Suprapubic skin (tissue), 4 donors: ENCODE measurements at regions not wholly inside any gene's neighbourhood (a gene's known extent, or its start where the extent isn't known, plus 50 kb on each side); places are given as distances from the start of the nearest gene placed in this dataset.

Experiments used
- DNase-seq, 2 donors: peaks; one replicate each; pipeline ENCODE4 v3.0.0-alpha.2; 2019; ENCODE audit warnings: low spot score in 2 of 2
- H3K27ac ChIP-seq: fragments of 200-600 bp; sonication (generic); one replicate; pipeline ENCODE4 v1.5.1; 2019
- H3K27me3 ChIP-seq: fragments of 200-600 bp; sonication (generic); one replicate; pipeline ENCODE4 v1.5.1; 2019
- H3K36me3 ChIP-seq: fragments of 200-600 bp; sonication (generic); one replicate; pipeline ENCODE4 v1.5.1; 2019
- H3K4me1 ChIP-seq: fragments of 200-600 bp; sonication (generic); one replicate; pipeline ENCODE4 v1.5.1; 2019
- H3K4me3 ChIP-seq: fragments of 200-600 bp; sonication (generic); one replicate; pipeline ENCODE4 v1.5.1; 2019; ENCODE audit warnings: mild to moderate bottlenecking
- H3K9me3 ChIP-seq: fragments of 200-600 bp; sonication (generic); one replicate; pipeline ENCODE4 v1.5.1; 2019
- CTCF ChIP-seq, 2 donors: fragments of 200-600 bp in 1 of 2; fragments of 450-650 bp in 1 of 2; sonication (generic) in 1 of 2; IDR thresholded peaks; one replicate each; pipeline ENCODE4 v1.5.1; 2016 to 2019; ENCODE audit warnings: antibody characterized with exemption in 2 of 2, mild to moderate bottlenecking in 1 of 2, moderate library complexity in 1 of 2
- EP300 ChIP-seq: sonication (generic); formaldehyde crosslinking; IDR thresholded peaks from one replicate; pipeline ENCODE4 v1.6.1; 2017; ENCODE audit warnings: antibody characterized with exemption
- POLR2A ChIP-seq, 2 donors: fragments of 450-650 bp; IDR thresholded peaks; one replicate each; pipeline ENCODE4 v1.6.1; 2017; ENCODE audit warnings: antibody characterized with exemption in 2 of 2, mild to moderate bottlenecking in 2 of 2, moderate library complexity in 2 of 2
- POLR2AphosphoS5 ChIP-seq, 3 donors: sonication (generic); formaldehyde crosslinking; IDR thresholded peaks; one replicate each; pipeline ENCODE4 v1.6.1; 2017; ENCODE audit warnings: antibody characterized with exemption in 3 of 3
- WGBS: methylation state at CpG from one replicate; pipeline ENCODE4 v1.1.5; 2018; 5-methylcytosine and 5-hydroxymethylcytosine counted together

DNA sequence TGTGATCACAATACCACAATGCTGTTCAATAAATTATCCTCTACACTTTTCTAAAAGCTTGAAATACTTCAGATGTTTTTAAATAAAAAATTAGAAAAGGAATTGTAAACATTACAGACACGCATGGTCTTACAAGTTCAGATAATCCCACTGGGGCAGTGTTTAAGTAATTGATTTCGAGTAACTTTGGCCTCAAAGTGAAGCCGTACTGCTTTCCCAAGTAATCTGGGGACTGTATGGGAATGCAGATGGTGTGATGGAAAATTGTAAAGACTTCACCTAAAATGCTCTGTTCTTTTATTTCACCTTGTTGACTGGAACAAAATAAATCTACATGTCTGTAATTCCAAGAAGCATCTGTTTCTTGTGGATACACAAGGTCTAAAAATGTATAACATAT is 401.7 kb upstream of the LYPLAL1 start:
- H3K9me3 ChIP-seq = no peaks in the 10 kb centered on the region
- no peak overlapping the region for H3K27ac ChIP-seq
- no peak for DNase-seq
- H3K36me3 ChIP-seq = no peaks in the 10 kb centered on the region
- no peaks in the 10 kb centered on the region for H3K27me3 ChIP-seq
- 85% methylated on average over 3 of the region's 3 CpGs for WGBS
- H3K4me3 ChIP-seq = no peak overlapping the region
- TF ChIP-seq CTCF (IDR thresholded peaks at IDR 0.05) (no peak), POLR2A (IDR thresholded peaks at IDR 0.05) (no peak), EP300 (no peak), POLR2AphosphoS5 (IDR thresholded peaks at IDR 0.05) (no peak)
- H3K4me1 ChIP-seq = peaks cover 7% of the 10 kb centered on the region

GRCh38 chr1:218772575-218772974 is 401.1 kb upstream of the LYPLAL1 start:
- Histone ChIP-seq H3K36me3 (no peaks in the 10 kb centered on the region), H3K4me3 (no peak overlapping the region), H3K9me3 (no peaks in the 10 kb centered on the region), H3K27ac (no peak overlapping the region), H3K27me3 (no peaks in the 10 kb centered on the region), H3K4me1 (peaks cover 7% of the 10 kb centered on the region)
- no peak for TF ChIP-seq POLR2A (IDR thresholded peaks at IDR 0.05)
- no peak for TF ChIP-seq EP300
- TF ChIP-seq POLR2AphosphoS5 (IDR thresholded peaks at IDR 0.05) = no peak
- TF ChIP-seq CTCF (IDR thresholded peaks at IDR 0.05) = no peak
- WGBS = 47% methylated on average over 6 of the region's 6 CpGs
- DNase-seq = no peak

- no peak overlapping the region for H3K27ac ChIP-seq
- no peak for DNase-seq
- H3K9me3 ChIP-seq = no peaks in the 10 kb centered on the region
- no peaks in the 10 kb centered on the region for H3K36me3 ChIP-seq
- H3K4me3 ChIP-seq = no peak overlapping the region
- 88% methylated on average over 4 of the region's 4 CpGs for WGBS
- H3K4me1 ChIP-seq = peaks cover 7% of the 10 kb centered on the region
- no peaks in the 10 kb centered on the region for H3K27me3 ChIP-seq
- TF ChIP-seq POLR2AphosphoS5 (IDR thresholded peaks at IDR 0.05) = no peak
Observed at GRCh38 chr1:218775501-218776021, 398.1 kb upstream of the LYPLAL1 start.

- H3K27me3 ChIP-seq = no peaks in the 10 kb centered on the region
- no peaks in the 10 kb centered on the region for H3K4me1 ChIP-seq
- TF ChIP-seq POLR2AphosphoS5 (IDR thresholded peaks at IDR 0.05) (no peak), EP300 (no peak), POLR2A (IDR thresholded peaks at IDR 0.05) (no peak), CTCF (IDR thresholded peaks at IDR 0.05) (no peak)
- no peaks in the 10 kb centered on the region for H3K36me3 ChIP-seq
- H3K9me3 ChIP-seq = no peaks in the 10 kb centered on the region
- no peak overlapping the region for H3K27ac ChIP-seq
- H3K4me3 ChIP-seq = no peak overlapping the region
- no peak for DNase-seq
- WGBS = 66% methylated on average over 4 of the region's 4 CpGs
Observed at GRCh38 chr1:218778257-218779126, 395.2 kb upstream of the LYPLAL1 start.

GRCh38 chr1:218779341-218780100 is 394.2 kb upstream of the LYPLAL1 start:
- Histone ChIP-seq H3K36me3 (no peaks in the 10 kb centered on the region), H3K4me3 (no peak overlapping the region), H3K4me1 (no peaks in the 10 kb centered on the region), H3K9me3 (no peaks in the 10 kb centered on the region), H3K27me3 (no peaks in the 10 kb centered on the region), H3K27ac (no peak overlapping the region)
- TF ChIP-seq POLR2AphosphoS5 (IDR thresholded peaks at IDR 0.05) (no peak), EP300 (no peak), POLR2A (IDR thresholded peaks at IDR 0.05) (no peak), CTCF (IDR thresholded peaks at IDR 0.05) (no peak)
- WGBS = 70% methylated on average over 4 of the region's 4 CpGs
- no peak for DNase-seq
